HG02970 (cell line): ENCODE measurements at regions not wholly inside any gene's neighbourhood (a gene's known extent, or its start where the extent isn't known, plus 50 kb on each side); places are given as distances from the start of the nearest gene placed in this dataset.

Source experiments
- ATAC-seq: cut with Tn5 transposase; IDR thresholded peaks from one replicate; pipeline ENCODE4 v1.9.1; 2021; ENCODE audit warnings: mild to moderate bottlenecking, moderate library complexity, moderate number of reproducible peaks; ENCODE audit not compliant: unreplicated experiment, low FRiP score

- no peak for ATAC-seq
Observed at GRCh38 chr13:72384879-72385278, 342.6 kb downstream of the MZT1 start.

DNA sequence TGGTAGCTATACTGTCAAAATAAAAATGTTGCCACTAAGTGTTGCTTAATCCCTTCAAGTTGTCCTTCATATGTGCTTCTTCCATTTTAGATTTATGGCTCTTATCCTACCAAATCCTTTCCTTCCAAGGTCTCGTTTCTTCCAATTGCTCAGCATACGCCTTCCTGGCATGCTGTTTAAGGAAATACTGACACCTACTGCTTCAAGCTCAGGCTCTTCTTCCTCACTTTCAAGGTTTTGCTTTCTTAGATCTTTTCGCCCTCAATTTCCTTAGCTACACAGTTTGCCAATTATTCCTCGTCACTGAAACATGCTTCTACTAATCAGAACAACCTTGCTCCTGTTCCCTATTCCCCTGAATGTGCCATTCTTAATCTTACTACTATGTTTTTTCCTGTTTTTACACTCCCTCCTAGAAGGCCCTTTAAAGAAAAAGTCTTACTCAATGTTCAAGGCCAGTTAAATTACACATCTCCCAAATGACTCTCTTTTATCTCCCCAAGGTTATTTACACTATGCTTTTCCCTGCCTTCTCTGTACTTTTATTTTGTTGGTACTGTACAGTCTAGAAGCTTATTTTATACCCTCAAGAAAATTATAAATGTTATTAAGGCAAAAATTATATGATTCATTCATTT is 343.1 kb downstream of the MZT1 start:
- ATAC-seq: no peak

- ATAC-seq: no peak
Observed at GRCh38 chr13:72383646-72384045, 343.8 kb downstream of the MZT1 start.

GRCh38 chr13:72379581-72379980 is 347.8 kb downstream of the MZT1 start:
- no peak for ATAC-seq

DNA sequence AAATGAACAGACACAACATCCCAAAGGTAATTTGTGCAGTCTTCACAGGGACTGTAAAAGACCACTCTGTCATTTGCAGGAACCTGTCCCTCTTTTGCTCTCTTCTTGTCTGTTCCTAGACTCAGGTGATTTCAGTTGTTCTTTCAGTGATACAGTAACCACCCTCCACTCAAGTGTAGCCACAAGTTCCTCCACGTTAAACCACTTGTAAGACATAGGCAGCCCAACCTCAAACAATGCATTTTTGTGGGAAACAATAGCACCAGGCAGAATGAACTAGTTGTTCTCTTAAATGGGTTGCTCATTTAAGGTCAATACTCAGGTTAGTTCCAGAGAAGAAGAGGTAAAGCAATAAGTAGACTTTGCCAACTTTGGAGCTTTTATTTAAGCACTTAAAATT is 359.4 kb downstream of the MZT1 start:
- no peak for ATAC-seq

DNA sequence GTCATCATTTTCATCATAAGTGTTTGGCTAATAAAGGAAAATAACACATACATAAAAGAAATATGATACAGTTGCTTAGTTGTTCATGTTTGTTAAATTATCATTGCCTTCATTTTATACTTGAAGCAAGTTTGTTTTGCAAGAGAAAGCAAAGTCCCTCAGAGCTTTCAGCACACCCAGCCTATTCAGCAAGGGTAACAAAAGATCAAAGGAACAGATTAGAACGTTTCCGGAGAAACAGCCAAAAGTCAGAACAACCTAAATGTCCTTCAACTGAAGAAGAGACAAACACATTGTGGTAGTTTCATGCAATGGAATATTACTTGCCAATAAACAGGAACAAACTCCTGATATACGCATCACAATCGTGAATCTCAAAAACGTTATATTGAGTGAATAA is 380.7 kb downstream of the MZT1 start:
- ATAC-seq: no peak

- ATAC-seq: no peak
Observed at GRCh38 chr13:72342364-72342763, 385.1 kb downstream of the MZT1 start.

DNA sequence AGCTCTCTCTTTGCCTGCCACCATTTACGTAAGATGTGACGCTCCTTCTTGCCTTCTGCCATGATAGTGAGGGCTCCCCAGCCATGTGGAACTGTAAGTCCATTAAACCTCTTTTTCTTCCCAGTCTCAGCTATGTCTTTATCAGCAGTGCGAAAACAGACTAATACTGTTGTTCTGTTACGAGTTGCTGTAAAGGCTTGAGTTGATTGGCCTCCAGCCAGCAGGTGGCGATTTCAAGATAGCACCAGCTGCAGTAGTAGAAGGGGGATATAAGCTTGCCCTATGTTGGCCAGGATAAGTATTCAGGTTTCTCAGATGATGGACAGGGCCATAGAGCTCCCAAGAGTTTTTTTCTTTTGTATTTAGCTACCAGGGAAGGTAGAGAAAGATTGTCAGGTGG is 385.5 kb downstream of the MZT1 start:
- no peak for ATAC-seq

- no peak for ATAC-seq
Observed at GRCh38 chr13:72317346-72318109, 409.9 kb downstream of the MZT1 start.

GRCh38 chr13:72316716-72317115 is 410.7 kb downstream of the MZT1 start:
- ATAC-seq: no peak

DNA sequence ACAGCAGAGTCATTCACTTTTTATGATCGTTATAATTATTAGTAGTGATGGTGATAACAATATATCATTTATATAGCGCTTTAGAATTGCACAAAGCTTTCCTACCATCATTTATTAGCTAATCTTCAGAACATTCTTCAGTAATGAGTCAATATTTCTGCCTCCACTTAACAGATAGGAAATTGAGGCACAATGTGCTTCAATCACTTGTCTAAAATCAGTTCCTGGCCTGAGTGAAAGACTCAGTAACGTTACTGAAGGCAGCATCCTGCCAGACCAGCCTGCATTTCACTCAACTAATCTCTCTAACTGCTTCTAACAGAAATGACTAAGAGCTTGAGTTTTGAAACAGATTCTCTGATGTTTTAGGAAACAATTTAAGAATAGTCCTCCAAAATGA is 412.1 kb downstream of the MZT1 start:
- ATAC-seq: no peak

GRCh38 chr13:72314210-72314609 is 413.2 kb downstream of the MZT1 start:
- no peak for ATAC-seq

GRCh38 chr13:72313546-72313945 is 413.9 kb downstream of the MZT1 start:
- no peak for ATAC-seq

DNA sequence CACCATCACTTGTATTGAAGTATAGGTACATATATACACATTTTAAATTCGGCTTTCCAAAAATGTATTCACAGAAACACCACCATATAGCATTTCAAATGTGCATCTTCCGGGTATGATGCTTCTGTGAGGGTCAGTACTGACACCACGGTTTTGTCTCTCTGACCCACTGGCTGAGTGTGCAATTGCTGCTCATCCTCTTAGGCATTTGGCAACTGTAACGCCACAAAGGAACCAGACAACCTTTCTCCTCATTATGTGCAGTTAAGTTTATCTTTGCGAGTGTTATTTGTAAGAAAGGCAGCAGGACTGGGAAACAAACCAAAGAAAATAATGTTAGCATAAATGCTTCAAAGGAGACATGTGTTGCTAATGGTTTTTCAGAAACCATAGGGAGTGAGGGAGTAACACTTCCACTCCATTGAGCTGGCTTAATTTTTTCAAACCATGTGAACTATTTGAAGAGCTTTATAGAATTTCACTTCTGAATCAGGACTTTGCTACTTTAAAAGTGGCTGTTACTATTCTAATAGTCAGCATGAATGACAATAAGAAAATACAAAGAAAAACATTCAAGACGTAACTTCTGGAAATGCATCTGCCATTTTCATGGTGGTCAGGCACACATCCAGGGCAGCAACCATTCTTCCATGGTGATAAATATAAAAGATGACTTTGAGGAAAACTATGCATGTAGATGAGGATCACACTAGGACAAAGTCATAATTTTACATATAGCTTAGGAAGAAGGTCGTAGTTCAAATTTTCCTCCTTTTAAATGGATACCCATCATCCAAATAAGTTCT is 423.3 kb downstream of the MZT1 start:
- no peak for ATAC-seq

DNA sequence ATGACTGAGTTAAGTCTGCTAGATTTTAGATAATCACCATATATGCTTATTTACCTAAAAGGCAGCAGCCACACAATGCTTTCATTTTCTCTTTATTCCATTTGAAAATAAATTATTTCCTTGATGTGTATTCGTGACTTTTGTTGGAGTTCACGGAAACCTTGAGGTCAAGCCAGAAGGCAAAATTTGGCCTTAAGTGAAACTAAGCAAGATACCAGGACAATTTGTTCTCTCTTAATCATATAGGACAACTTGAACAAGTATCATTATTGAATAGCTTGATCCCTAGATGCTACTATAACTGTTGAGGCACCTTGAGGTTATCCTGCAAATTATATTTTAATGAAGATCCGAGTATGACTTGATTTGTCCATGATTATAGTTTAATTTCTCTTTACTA is 429.2 kb upstream of the DACH1 start:
- no peak for ATAC-seq

DNA sequence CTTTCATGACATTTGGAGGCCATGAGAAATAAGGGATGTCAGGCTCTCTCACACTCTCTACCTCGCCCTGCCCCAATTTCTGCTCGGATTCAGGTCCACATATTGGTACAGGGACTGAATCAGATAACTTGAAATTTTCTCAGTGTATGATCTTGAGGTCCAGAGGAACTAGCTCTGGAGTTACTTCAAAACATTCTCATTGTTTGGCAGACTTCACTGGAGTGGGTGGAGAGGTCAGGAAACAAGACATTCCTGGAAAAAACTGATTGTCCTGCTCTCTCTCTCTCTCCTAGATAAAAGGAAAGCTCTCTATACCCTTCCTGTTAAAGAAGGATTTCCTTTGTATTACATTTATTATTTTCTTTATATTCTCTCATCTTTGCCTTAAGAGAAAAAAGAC is 428.1 kb upstream of the DACH1 start:
- no peak for ATAC-seq

GRCh38 chr13:72293206-72293605 is 426.2 kb upstream of the DACH1 start:
- ATAC-seq: no peak

GRCh38 chr13:72290962-72291681 is 424.1 kb upstream of the DACH1 start:
- no peak for ATAC-seq

- no peak for ATAC-seq
Observed at GRCh38 chr13:72286421-72286820, 419.4 kb upstream of the DACH1 start.

DNA sequence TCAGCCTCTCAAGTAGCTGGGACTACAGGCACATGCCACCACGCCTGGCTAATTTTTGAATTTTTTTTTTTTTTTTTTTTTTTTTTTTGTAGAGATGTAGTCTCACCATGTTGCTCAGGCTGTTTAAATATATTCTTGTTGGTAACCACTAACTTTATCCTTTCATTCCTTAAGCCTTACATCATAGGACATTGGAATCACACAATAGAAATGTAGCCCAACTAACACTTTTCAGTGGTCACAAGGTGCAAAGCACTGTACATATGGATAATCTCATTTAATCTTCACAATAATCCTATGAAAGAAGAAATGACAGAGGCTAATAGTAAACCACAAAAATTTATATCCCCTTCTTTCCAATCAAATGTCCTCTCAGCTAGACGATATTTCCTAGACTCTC is 417.8 kb upstream of the DACH1 start:
- no peak for ATAC-seq

DNA sequence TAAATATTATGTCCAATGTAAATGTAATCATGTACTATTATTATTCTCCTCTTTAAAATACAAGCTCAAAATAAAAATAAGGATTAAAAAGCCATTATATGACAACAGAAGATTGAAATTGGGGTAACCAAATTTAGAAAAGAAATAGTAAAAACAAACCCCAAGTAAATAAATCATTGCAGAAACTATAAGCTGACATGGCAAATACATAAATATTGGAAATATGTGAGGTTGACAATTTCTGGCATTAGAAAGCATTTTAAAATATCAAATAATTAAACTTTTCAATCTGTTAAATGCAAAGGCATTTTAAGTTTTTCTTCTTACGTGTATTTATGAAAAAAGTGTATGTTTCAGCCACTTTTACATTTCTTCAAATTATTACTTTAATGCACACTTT is 394.7 kb upstream of the DACH1 start:
- no peak for ATAC-seq
